Tibial artery (tissue), 4 donors: ENCODE measurements at regions not wholly inside any gene's neighbourhood (a gene's known extent, or its start where the extent isn't known, plus 50 kb on each side); places are given as distances from the start of the nearest gene placed in this dataset.

Experiments used
- DNase-seq, 2 donors: peaks; one replicate each; pipeline ENCODE4 v3.0.0-alpha.2; 2019
- H3K27ac ChIP-seq, 2 donors: fragments of 200-600 bp; sonication (generic) in 1 of 2; 1 replicate in 1 of 2; 2 replicates in 1 of 2; pipeline ENCODE4 v1.5.1; 2018 to 2019; ENCODE audit warnings: mild to moderate bottlenecking in 1 of 2
- H3K27me3 ChIP-seq, 2 donors: fragments of 200-600 bp; sonication (generic) in 1 of 2; one replicate each; pipeline versions ENCODE4 v1.5.1 to v1.6.0; 2016 to 2019
- H3K36me3 ChIP-seq, 3 donors: fragments of 200-600 bp; sonication (generic) in 2 of 3; one replicate each; pipeline ENCODE4 v1.5.1; 2016 to 2019; ENCODE audit warnings: mild to moderate bottlenecking in 2 of 3
- H3K4me1 ChIP-seq, 4 donors: fragments of 200-600 bp; sonication (generic) in 2 of 4; 1 replicate in 3 of 4; 2 replicates in 1 of 4; pipeline ENCODE4 v1.5.1; 2016 to 2019
- H3K4me3 ChIP-seq, 2 donors: fragments of 200-600 bp; sonication (generic) in 1 of 2; 1 replicate in 1 of 2; 2 replicates in 1 of 2; pipeline ENCODE4 v1.5.1; 2018 to 2019; ENCODE audit warnings: mild to moderate bottlenecking in 2 of 2
- H3K9me3 ChIP-seq, 3 donors: fragments of 200-600 bp; sonication (generic) in 1 of 3; one replicate each; pipeline ENCODE4 v1.5.1; 2016 to 2019
- intact Hi-C: fragments of 100-400 bp; cut with DNase I; formaldehyde crosslinking; loops from one replicate; pipeline ENCODE4 v1.15.0; 2023; ENCODE audit warnings: low total_unique reads
- TF ChIP-seq, protein P1 (sequence below), 2 experiments: fragments of 200-600 bp in 1 of 2; fragments of 450-650 bp in 1 of 2; IDR thresholded peaks; one replicate each; pipeline ENCODE4 v1.5.1; 2017 to 2019; ENCODE audit warnings: antibody characterized with exemption in 2 of 2, mild to moderate bottlenecking in 1 of 2, moderate library complexity in 1 of 2

DNA sequence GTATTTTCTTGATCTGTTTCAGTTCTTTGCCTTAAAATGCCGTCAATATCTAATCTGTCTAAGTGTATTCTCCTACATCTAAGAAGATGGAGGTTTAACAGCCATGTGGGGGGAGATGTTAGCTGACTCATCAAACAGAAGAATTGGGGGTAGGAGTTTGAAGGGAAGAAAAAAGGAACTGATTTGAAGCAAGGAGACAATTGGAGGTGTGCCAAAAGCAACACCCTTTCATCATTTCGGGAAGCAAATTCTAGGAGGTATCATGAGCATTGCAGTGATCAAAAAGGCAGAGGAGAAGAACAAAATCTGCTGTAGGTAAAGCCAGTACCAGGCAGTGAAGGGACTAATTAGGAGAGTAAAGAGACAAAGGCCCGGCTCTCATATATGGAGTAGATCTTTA, 337.3 kb upstream of the TBC1D5 start:
- no peak for DNase-seq
- intact Hi-C loops, result no loop called here
- TF ChIP-seq, protein P1, sequence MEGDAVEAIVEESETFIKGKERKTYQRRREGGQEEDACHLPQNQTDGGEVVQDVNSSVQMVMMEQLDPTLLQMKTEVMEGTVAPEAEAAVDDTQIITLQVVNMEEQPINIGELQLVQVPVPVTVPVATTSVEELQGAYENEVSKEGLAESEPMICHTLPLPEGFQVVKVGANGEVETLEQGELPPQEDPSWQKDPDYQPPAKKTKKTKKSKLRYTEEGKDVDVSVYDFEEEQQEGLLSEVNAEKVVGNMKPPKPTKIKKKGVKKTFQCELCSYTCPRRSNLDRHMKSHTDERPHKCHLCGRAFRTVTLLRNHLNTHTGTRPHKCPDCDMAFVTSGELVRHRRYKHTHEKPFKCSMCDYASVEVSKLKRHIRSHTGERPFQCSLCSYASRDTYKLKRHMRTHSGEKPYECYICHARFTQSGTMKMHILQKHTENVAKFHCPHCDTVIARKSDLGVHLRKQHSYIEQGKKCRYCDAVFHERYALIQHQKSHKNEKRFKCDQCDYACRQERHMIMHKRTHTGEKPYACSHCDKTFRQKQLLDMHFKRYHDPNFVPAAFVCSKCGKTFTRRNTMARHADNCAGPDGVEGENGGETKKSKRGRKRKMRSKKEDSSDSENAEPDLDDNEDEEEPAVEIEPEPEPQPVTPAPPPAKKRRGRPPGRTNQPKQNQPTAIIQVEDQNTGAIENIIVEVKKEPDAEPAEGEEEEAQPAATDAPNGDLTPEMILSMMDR (IDR thresholded peaks at IDR 0.05), result no peak

GRCh38 chr3:18079062-18079461, 336.6 kb upstream of the TBC1D5 start:
- Histone ChIP-seq H3K27me3 (no peaks in the 10 kb centered on the region), H3K4me3 (no peak overlapping the region), H3K4me1 (no peaks in the 10 kb centered on the region), H3K9me3 (no peaks in the 10 kb centered on the region), H3K27ac (no peak overlapping the region), H3K36me3 (no peaks in the 10 kb centered on the region)
- no peak for DNase-seq
- intact Hi-C loops, result no loop called here
- TF ChIP-seq, protein P1 (IDR thresholded peaks at IDR 0.05), result no peak

More for the DNA sequence above, 337.3 kb upstream of the TBC1D5 start:
- Histone ChIP-seq H3K27ac (no peak overlapping the region), H3K4me1 (no peaks in the 10 kb centered on the region), H3K27me3 (no peaks in the 10 kb centered on the region), H3K36me3 (no peaks in the 10 kb centered on the region), H3K9me3 (no peaks in the 10 kb centered on the region), H3K4me3 (no peak overlapping the region)

- H3K4me1 ChIP-seq, result no peaks in the 10 kb centered on the region
- intact Hi-C loops, result no loop called here
- DNase-seq, result no peak
- no peak overlapping the region for H3K27ac ChIP-seq
- no peaks in the 10 kb centered on the region for H3K9me3 ChIP-seq
- no peaks in the 10 kb centered on the region for H3K27me3 ChIP-seq
- no peaks in the 10 kb centered on the region for H3K36me3 ChIP-seq
- TF ChIP-seq, protein P1 (IDR thresholded peaks at IDR 0.05), result no peak
- no peak overlapping the region for H3K4me3 ChIP-seq
These were observed 334.9 kb upstream of the TBC1D5 start for GRCh38 chr3:18077128-18077840.

GRCh38 chr3:18076301-18076700, 333.9 kb upstream of the TBC1D5 start:
- intact Hi-C loops, result no loop called here
- Histone ChIP-seq H3K36me3 (no peaks in the 10 kb centered on the region), H3K27me3 (no peaks in the 10 kb centered on the region), H3K9me3 (no peaks in the 10 kb centered on the region), H3K27ac (no peak overlapping the region), H3K4me1 (no peaks in the 10 kb centered on the region), H3K4me3 (no peak overlapping the region)
- TF ChIP-seq, protein P1 (IDR thresholded peaks at IDR 0.05), result no peak
- DNase-seq, result no peak

GRCh38 chr3:18075799-18076198, 333.4 kb upstream of the TBC1D5 start:
- intact Hi-C loops, result no loop called here
- no peaks in the 10 kb centered on the region for H3K9me3 ChIP-seq
- TF ChIP-seq, protein P1 (IDR thresholded peaks at IDR 0.05), result no peak
- no peaks in the 10 kb centered on the region for H3K4me1 ChIP-seq
- no peaks in the 10 kb centered on the region for H3K27me3 ChIP-seq
- H3K36me3 ChIP-seq, result no peaks in the 10 kb centered on the region
- H3K4me3 ChIP-seq, result no peak overlapping the region
- no peak overlapping the region for H3K27ac ChIP-seq
- no peak for DNase-seq
